HUES6 (cell line): ENCODE measurements at regions not wholly inside any gene's neighbourhood (a gene's known extent, or its start where the extent isn't known, plus 50 kb on each side); places are given as distances from the start of the nearest gene placed in this dataset.

Experiments
- H3K27ac ChIP-seq: 2 replicates; pipeline ENCODE4 v1.7.0; 2013; ENCODE audit warnings: low read depth, mild to moderate bottlenecking, low read length, inconsistent platforms
- H3K27me3 ChIP-seq: 2 replicates; pipeline ENCODE4 v1.6.1; 2013; ENCODE audit warnings: low read length; ENCODE audit not compliant: control insufficient read depth, insufficient read depth
- H3K36me3 ChIP-seq: 2 replicates; pipeline ENCODE4 v1.6.1; 2013; ENCODE audit warnings: low read length; ENCODE audit not compliant: control insufficient read depth, insufficient read depth
- H3K4me1 ChIP-seq: 2 replicates; pipeline ENCODE4 v1.6.1; 2013; ENCODE audit warnings: low read length; ENCODE audit not compliant: control insufficient read depth, insufficient read depth
- H3K4me3 ChIP-seq: 2 replicates; pipeline ENCODE4 v1.5.1; 2013; ENCODE audit warnings: low read depth, low read length
- H3K9ac ChIP-seq: one replicate; pipeline ENCODE4 v1.6.1; 2013; ENCODE audit warnings: mild to moderate bottlenecking, low read length
- H3K9me3 ChIP-seq: 2 replicates; pipeline ENCODE4 v1.6.1; 2013; ENCODE audit warnings: low read depth, low read length; ENCODE audit not compliant: control insufficient read depth, insufficient read depth

DNA sequence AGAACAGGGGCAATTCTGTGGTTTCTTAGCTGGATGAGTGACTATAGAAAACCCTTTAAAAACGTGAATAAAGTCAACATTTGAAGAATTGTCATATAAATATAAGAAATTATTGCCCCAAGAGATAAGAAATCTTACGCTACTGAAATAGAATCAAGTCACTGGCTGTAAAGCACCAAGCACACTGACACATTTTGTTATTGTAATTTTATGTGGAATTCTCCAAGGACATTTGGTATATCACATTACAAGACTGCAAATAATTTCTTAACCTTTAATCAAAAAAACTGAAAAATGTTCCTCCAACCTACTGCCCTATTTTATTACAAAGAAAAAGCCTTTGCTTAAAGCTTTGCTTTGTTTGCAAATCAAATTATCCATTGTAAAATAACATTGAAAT lies 383.3 kb downstream of the IPMK start:
- H3K9ac ChIP-seq, result no peak overlapping the region
- H3K36me3 ChIP-seq, result no peaks in the 10 kb centered on the region
- H3K4me3 ChIP-seq, result no peak overlapping the region
- no peaks in the 10 kb centered on the region for H3K9me3 ChIP-seq
- no peak overlapping the region for H3K27ac ChIP-seq
- H3K27me3 ChIP-seq, result no peaks in the 10 kb centered on the region
- no peaks in the 10 kb centered on the region for H3K4me1 ChIP-seq

DNA sequence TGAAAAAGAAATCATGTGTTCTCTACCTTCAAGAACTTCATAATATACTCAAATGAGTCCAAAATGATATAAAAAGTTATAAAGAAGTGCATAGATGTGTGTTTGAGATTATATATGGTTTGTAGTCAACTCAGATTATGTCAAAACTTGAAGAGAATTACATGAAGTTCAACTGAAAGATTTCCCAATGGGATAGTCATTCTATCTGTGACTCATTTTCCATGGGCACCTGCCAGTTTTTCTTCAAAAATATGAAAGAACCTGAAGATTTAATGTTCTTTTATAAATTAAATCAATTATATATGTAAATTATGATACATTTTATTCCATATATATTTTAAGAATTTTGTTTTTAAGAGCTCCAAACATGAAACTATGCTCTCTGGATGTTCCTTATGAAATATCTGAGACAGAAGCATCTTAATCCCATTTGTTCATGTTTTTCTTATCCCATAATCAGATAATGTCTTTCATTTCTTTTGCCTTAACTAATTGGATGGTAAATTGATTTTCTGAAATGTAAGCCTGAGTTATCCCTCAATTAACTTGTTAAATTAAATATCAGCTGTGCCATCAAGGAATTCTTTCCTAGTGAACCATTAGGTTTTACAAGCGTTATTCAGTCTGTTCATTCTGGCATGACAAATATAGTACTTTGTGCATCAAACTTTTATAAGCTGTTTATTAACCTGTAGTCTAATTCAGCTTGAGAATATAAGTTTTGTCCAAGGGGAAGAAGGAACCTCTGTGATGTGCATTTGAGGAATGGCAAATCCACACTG lies 387.1 kb downstream of the IPMK start:
- Histone ChIP-seq H3K4me1 (no peaks in the 10 kb centered on the region), H3K4me3 (no peak overlapping the region), H3K9me3 (no peaks in the 10 kb centered on the region), H3K27ac (no peak overlapping the region), H3K36me3 (no peaks in the 10 kb centered on the region), H3K27me3 (no peaks in the 10 kb centered on the region), H3K9ac (no peak overlapping the region)

DNA sequence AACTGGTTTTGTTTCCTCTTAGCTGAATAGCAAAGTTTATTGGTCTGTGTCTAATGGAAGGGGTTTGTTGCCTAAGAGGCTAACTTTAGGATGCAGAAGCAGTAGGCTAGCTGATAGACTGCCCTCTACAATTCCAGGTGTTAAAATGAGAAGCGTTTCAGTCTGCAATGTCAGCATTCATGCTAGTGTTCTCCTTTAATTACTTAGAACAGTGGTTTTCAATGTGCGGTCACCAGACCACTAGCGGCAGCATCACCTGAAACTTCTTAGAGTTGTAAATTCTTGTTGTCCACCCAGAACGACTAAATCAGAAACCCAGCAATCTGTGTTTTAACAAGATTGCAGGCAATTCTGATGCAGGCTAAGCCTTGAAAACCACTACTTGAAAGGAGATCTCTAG lies 392.9 kb downstream of the IPMK start:
- Histone ChIP-seq H3K4me3 (no peak overlapping the region), H3K9me3 (no peaks in the 10 kb centered on the region), H3K36me3 (no peaks in the 10 kb centered on the region), H3K4me1 (no peaks in the 10 kb centered on the region), H3K9ac (no peak overlapping the region), H3K27ac (no peak overlapping the region), H3K27me3 (no peaks in the 10 kb centered on the region)

DNA sequence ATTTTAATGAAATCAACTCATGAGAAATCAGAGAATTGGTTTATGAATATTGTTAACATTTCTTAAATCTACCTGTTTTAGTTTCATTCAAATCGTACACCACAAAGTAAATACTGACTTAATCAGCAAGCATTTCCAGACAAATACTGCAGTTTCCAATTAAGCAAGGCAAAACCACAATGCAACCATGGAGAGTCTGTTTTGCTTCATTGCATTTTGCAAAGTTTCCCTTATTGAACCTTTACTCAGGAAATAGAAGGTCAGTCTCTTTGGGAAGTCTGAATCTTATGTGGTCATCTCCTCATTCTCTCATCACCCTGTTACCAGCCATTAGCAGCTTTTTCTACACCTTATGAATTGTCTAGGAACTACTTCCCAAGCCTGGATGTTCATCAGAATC lies 400.5 kb downstream of the IPMK start:
- Histone ChIP-seq H3K4me3 (no peak overlapping the region), H3K36me3 (no peaks in the 10 kb centered on the region), H3K27ac (no peak overlapping the region), H3K9ac (no peak overlapping the region), H3K4me1 (no peaks in the 10 kb centered on the region), H3K27me3 (no peaks in the 10 kb centered on the region), H3K9me3 (no peaks in the 10 kb centered on the region)

DNA sequence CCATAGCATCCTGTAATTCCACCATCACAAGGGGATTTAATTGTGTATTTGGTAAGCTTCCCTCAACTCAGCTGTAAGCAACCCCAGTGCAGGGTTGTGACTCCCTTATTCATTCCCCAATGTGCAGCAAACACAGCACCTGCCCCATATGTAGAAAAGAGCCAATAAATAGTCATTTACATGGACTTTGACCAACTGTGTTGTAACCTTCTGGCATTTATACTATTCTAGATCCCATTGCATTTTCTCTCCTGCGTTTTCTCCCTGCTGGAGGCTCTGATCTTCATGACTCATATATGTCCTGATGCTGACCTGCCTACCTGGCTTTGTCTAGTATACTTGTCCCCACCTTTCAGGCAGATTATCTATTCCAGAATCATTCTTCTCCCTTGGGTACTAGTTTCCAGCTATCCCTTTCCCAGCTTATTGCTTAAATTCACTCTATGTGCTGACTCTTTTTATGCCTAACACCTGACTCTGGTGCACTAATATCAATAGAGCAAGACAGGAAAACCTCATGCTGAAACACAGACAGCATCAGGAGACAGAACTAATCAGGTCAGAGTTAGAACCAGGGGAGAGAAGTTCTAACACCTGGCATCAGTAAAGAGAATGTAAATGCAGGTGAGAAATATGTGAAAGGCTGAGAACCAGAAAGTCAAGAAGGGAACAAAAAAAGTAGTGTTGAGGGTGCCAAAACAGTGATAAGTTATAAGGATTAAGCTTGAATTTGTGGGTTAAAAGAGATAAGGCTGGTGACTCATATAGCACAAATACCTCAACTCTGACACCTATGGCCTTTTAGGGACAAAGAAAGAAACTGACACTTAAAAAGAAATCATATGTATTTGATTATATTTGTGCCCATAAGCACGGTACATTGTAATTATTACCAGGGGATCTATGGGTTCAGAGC lies 402.7 kb downstream of the IPMK start:
- H3K4me1 ChIP-seq, result no peaks in the 10 kb centered on the region
- no peak overlapping the region for H3K4me3 ChIP-seq
- no peaks in the 10 kb centered on the region for H3K27me3 ChIP-seq
- no peak overlapping the region for H3K9ac ChIP-seq
- H3K36me3 ChIP-seq, result no peaks in the 10 kb centered on the region
- no peak overlapping the region for H3K27ac ChIP-seq
- H3K9me3 ChIP-seq, result no peaks in the 10 kb centered on the region

DNA sequence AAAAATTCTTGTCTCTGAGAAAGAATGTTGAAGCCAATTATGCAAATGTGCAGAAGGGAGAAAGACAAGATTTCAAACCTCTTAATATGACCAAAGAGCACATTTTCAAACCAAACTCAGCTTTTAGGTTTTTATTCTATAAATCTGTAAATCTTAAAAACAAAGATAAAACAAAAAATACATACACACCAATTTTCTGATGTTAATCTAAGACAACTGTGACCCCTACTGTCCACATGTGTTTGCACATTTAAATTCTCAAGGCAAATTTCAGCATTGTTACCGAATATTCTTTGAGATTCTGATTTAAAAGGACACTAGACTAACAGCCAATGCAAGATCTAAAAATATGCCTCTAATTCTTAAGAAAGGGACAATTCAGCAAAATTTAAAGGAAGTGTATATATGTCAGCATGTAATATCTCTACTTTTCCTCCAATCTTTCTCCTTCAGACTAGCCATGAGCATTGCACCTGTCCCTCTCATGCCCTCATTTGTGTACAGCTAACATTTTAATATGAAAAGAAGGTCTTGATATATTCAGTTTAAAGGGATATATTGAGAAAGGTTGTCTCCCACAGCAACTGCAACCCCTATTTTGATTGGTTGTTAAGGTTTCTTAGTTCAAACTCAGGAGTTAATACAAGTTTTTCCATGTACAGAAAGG lies 417.9 kb downstream of the IPMK start:
- no peak overlapping the region for H3K27ac ChIP-seq
- no peaks in the 10 kb centered on the region for H3K9me3 ChIP-seq
- H3K4me3 ChIP-seq, result no peak overlapping the region
- H3K27me3 ChIP-seq, result no peaks in the 10 kb centered on the region
- no peaks in the 10 kb centered on the region for H3K36me3 ChIP-seq
- H3K4me1 ChIP-seq, result peaks cover 5% of the 10 kb centered on the region; the same call in 1 of the 2 replicates
- no peak overlapping the region for H3K9ac ChIP-seq

DNA sequence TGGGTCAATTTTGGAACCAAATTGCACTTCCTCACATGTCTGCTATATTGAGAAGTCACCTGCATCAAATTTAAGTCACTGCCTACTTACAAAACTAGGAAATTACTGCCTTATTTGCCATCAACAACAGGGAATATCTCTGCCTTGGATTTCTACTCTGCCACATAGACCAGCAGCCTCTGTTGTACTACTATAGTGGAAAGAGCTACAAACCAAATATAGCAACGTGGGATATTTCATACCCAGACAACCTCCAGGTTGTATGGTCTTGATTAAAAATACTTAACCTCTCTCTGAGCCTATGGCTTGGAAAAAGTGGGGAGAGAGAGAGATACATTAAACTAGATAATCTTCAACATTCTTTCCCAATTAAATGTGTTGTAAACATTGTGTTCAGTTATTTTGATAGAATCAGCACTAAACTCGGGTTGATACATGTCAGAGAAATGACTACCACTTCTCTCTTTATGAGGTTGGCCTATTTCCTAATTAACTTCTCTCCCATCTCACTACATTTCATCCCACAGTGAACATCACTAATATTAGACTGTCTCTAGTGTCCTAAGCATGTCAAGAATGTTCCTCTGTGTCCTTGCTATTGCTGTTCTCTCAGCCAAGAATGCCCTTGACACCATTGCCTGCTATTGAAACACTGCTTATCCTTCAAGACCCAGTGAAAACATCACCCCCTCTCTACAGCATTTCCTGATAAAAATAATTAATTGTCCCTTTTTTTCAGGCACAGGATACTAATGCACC lies 421.2 kb downstream of the IPMK start:
- H3K27me3 ChIP-seq, result no peaks in the 10 kb centered on the region
- no peak overlapping the region for H3K27ac ChIP-seq
- H3K4me1 ChIP-seq, result peaks cover 5% of the 10 kb centered on the region; the same call in 1 of the 2 replicates
- 0 out of 2 replicates have a peak, but pooled peaks cover 3% of the 10 kb centered on the region for H3K9me3 ChIP-seq
- H3K9ac ChIP-seq, result no peak overlapping the region
- H3K4me3 ChIP-seq, result no peak overlapping the region
- H3K36me3 ChIP-seq, result no peaks in the 10 kb centered on the region

DNA sequence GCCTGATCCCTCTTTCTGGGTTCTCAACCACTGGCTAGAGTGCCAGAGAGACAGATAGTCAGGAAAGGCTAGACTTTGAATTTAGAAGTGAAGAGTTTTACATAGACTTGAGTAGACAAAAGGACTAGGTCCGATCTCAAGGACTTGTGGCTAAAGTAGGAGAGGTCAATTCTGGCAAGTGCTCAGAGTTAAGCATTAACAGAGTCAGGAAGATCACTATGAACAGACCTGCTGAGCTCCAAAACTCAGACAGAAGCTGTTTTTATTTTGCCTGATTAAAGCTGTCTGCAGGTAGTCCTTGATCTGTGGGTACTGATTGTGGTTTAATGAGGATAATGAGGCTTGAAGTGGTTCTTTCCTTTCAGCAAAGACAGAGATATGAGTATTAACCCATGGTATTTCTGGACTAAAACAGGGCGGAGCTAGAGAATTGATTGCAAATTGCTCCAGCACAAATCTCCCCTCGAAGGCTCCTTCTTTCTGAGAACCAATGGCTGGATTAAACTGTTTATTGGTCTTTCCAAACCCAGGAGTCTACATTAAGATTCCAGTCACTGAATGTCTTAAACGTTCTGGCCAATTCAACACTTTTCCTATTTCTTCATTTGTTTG lies 423.2 kb downstream of the IPMK start:
- H3K36me3 ChIP-seq, result no peaks in the 10 kb centered on the region
- no peak overlapping the region for H3K27ac ChIP-seq
- no peaks in the 10 kb centered on the region for H3K27me3 ChIP-seq
- H3K9me3 ChIP-seq, result peaks cover 7% of the 10 kb centered on the region; the same call in 1 of the 2 replicates
- H3K4me3 ChIP-seq, result no peak overlapping the region
- no peak overlapping the region for H3K9ac ChIP-seq
- H3K4me1 ChIP-seq, result peaks cover 5% of the 10 kb centered on the region; the same call in 1 of the 2 replicates

DNA sequence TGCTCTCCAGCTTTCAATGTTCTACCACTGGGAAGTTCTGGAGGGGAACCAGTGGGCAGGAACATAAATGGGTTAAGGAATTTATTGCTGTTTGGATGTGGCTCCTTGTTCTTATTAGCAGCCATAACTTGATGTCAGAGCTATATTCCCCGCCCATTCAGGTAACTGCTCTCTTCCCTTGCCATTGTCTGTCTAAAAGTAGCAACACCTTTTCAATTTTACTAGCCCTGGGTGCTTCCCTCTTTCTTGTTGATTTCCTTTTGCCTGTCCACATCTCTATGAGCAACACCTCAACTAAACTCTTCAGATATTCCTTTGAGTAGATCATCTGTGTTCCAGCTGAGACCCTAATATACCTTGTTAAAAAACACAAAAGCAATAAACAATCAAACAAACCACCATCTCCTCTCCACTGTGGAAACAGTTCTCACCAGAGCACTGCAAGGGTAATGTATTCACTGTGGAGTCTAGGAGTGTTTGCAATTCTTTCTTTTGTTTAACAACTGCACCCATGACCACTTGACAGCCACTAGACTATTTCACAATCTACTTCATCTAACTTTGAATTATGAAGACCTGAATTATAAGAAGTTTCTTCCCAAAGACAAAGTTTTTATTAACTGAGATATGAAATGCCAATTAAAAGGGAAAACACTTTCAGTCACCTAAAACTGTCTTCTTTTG lies 436.7 kb downstream of the IPMK start:
- Histone ChIP-seq H3K36me3 (no peaks in the 10 kb centered on the region), H3K4me3 (no peak overlapping the region), H3K9me3 (no peaks in the 10 kb centered on the region), H3K27me3 (no peaks in the 10 kb centered on the region), H3K9ac (no peak overlapping the region), H3K27ac (no peak overlapping the region), H3K4me1 (no peaks in the 10 kb centered on the region)

DNA sequence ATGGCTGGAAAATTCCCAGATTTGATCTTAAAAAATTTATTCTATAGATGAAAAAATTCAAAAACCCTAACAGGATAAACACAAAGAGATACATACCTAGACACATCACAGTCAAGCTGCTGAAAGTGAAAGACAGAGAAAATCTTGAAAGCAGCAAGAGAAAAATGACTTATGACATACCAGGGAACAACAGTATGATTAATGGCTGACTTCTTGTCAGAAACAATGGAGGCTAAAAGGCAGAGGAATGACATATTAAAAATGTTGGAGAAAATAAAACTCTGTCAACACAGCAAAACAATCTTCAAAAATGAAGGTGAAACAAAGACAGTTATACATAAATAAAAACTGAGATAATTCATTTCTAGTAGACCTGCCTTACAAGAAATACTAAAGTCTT lies 442.7 kb downstream of the IPMK start:
- Histone ChIP-seq H3K27ac (no peak overlapping the region), H3K27me3 (no peaks in the 10 kb centered on the region), H3K4me3 (no peak overlapping the region), H3K4me1 (no peaks in the 10 kb centered on the region), H3K36me3 (no peaks in the 10 kb centered on the region), H3K9me3 (no peaks in the 10 kb centered on the region), H3K9ac (no peak overlapping the region)
